HG02840 (cell line): ENCODE measurements at regions not wholly inside any gene's neighbourhood (a gene's known extent, or its start where the extent isn't known, plus 50 kb on each side); places are given as distances from the start of the nearest gene placed in this dataset.

Experiments
- ATAC-seq: cut with Tn5 transposase; IDR thresholded peaks from one replicate; pipeline ENCODE4 v1.9.1; 2021; ENCODE audit warnings: mild to moderate bottlenecking, moderate library complexity, moderate number of reproducible peaks; ENCODE audit not compliant: unreplicated experiment, low FRiP score

- ATAC-seq, result no peak
Measured at GRCh38 chr11:116177521-116178210, 595.1 kb downstream of the BUD13 start.

- no peak for ATAC-seq
Measured at GRCh38 chr11:116176484-116177005, 596.2 kb downstream of the BUD13 start.

GRCh38 chr11:116175707-116176106 lies 597.1 kb downstream of the BUD13 start:
- no peak for ATAC-seq

- ATAC-seq, result no peak
Measured at GRCh38 chr11:116173941-116174911, 598.6 kb downstream of the BUD13 start.

- no peak for ATAC-seq
Measured at GRCh38 chr11:116173506-116173905, 599.3 kb downstream of the BUD13 start.

GRCh38 chr11:116172851-116173250 lies 599.9 kb downstream of the BUD13 start:
- no peak for ATAC-seq

- ATAC-seq, result no peak
Measured at GRCh38 chr11:116172156-116172555, 600.6 kb downstream of the BUD13 start.

- no peak for ATAC-seq
Measured at GRCh38 chr11:116171271-116172140, 601.3 kb downstream of the BUD13 start.

- ATAC-seq, result no peak
Measured at GRCh38 chr11:116170526-116171120, 602.2 kb downstream of the BUD13 start.

GRCh38 chr11:116169776-116170175 lies 603.0 kb downstream of the BUD13 start:
- ATAC-seq, result no peak

GRCh38 chr11:116168459-116168787 lies 604.4 kb downstream of the BUD13 start:
- no peak for ATAC-seq

- ATAC-seq, result no peak
Measured at GRCh38 chr11:116167706-116168458, 604.9 kb downstream of the BUD13 start.

- ATAC-seq, result no peak
Measured at GRCh38 chr11:116166573-116167465, 606.0 kb downstream of the BUD13 start.

GRCh38 chr11:116164843-116165242 lies 607.9 kb downstream of the BUD13 start:
- ATAC-seq, result no peak

- no peak for ATAC-seq
Measured at GRCh38 chr11:116162886-116163230, 609.9 kb downstream of the BUD13 start.

- no peak for ATAC-seq
Measured at GRCh38 chr11:116162086-116162885, 610.5 kb downstream of the BUD13 start.

GRCh38 chr11:116148645-116149044 lies 624.1 kb downstream of the BUD13 start:
- ATAC-seq, result no peak

GRCh38 chr11:116148056-116148455 lies 624.7 kb downstream of the BUD13 start:
- ATAC-seq, result no peak
